Heart right ventricle (tissue), 16 donors: ENCODE measurements at regions not wholly inside any gene's neighbourhood (a gene's known extent, or its start where the extent isn't known, plus 50 kb on each side); places are given as distances from the start of the nearest gene placed in this dataset.

ENCODE experiments used
- ATAC-seq, 8 donors: fragments of 200-7000 bp; cut with Tn5 transposase; one replicate each; pipeline ENCODE4 v1.9.1; 2020; ENCODE audit warnings: mild to moderate bottlenecking in 8 of 8, moderate library complexity in 8 of 8, moderate number of reproducible peaks in 1 of 8
- DNase-seq, 2 donors: peaks; one replicate each; pipeline ENCODE4 v3.0.0-alpha.2; 2020
- H3K27ac ChIP-seq, 10 donors: fragments of 200-600 bp; sonication (generic) in 2 of 10; one replicate each; pipeline versions ENCODE4 v1.5.0 to v1.8.0; 2020 to 2022; ENCODE audit warnings: mild to moderate bottlenecking in 3 of 10
- H3K27me3 ChIP-seq, 7 donors: fragments of 200-600 bp; one replicate each; pipeline ENCODE4 v1.8.0; 2021 to 2022; ENCODE audit warnings: mild to moderate bottlenecking in 2 of 7
- H3K36me3 ChIP-seq, 9 donors: fragments of 200-600 bp; sonication (generic) in 1 of 9; one replicate each; pipeline versions ENCODE4 v1.5.0 to v1.8.0; 2020 to 2022; ENCODE audit warnings: mild to moderate bottlenecking in 2 of 9
- H3K4me1 ChIP-seq, 9 donors: fragments of 200-600 bp; sonication (generic) in 1 of 9; one replicate each; pipeline versions ENCODE4 v1.5.0 to v1.8.0; 2020 to 2022; ENCODE audit warnings: mild to moderate bottlenecking in 4 of 9
- H3K4me3 ChIP-seq, 10 donors: fragments of 200-600 bp; sonication (generic) in 2 of 10; one replicate each; pipeline versions ENCODE4 v1.5.0 to v1.8.0; 2020 to 2022; ENCODE audit warnings: mild to moderate bottlenecking in 7 of 10, moderate library complexity in 2 of 10
- H3K9me3 ChIP-seq, 11 donors: fragments of 200-600 bp in 10 of 11; sonication (generic) in 2 of 11; one replicate each; pipeline versions ENCODE4 v1.5.0 to v1.8.0; 2013 to 2022; ENCODE audit warnings: mild to moderate bottlenecking in 2 of 11, control low read depth in 1 of 11, moderate library complexity in 1 of 11
- CTCF ChIP-seq, 9 donors: fragments of 200-600 bp; sonication (generic) in 2 of 9; IDR thresholded peaks; one replicate each; pipeline versions ENCODE4 v1.5.0 to v1.8.0; 2021 to 2022; ENCODE audit warnings: antibody characterized with exemption in 9 of 9, mild to moderate bottlenecking in 5 of 9, moderate library complexity in 1 of 9
- WGBS, 2 donors: extraction: QIAGEN DNeasy Blood & Tissue Kit; methylation state at CpG; one replicate each; pipeline ENCODE4 v1.1.7; 2013; ENCODE audit warnings: inconsistent platforms in 1 of 2; 5-methylcytosine and 5-hydroxymethylcytosine counted together
- intact Hi-C, 10 donors: fragments of 100-400 bp; cut with DNase I; formaldehyde crosslinking; loops; one replicate each; pipeline versions ENCODE4 v1.11.1 to v1.14.2; 2022
- donor health status: Arrhythmogenic right ventricular cardiomyopathy.
- donor health status: ischemic (EF 13 %, LVEDD 7.1; RV severe dilation, severe dysfunction).
- donor health status: healthy with polysubstance abuse.
- donor health status: DM: no; HTN: yes; CAD: no.
- donor health status: DM: no; HTN: no; CAD: no.
- donor health status: ischemic (EF 25% LVEDD 6.9; RV normal size, moderate dysfunction).
- donor health status: ischemic (EF 25% LVEDD 5.7; RV mildly dilated, moderate dysfunction).
- donor health status: healthy.
- donor health status: DM: yes; HTN: yes; CAD: no.
- donor health status: Ischemic cardiomyopathy.
- donor health status: ischemic (EF 35%, LVEDD 5.7; RV mildly dilated, moderate dysfunction).
- donor health status: nonischemic (EF 11% LVEDD 7.7; RV severe dilation, severe dysfunction).
- donor health status: DM: yes; HTN: yes; CAD: no.
- donor health status: PGD.
- donor health status: ischemic (EF 29% LVEDD 5.4; RV normal size, mild dysfunction).
- donor health status: nonischemic (EF 23%, LVEDD 6.1; RV moderate dilation, normal function).

- intact Hi-C loops: loop anchor here in 8 of 10 donors (5.0 to 10.0 kb wide), 4 partner anchors 99 to 434 kb away; partner anchors contain the start of genes LTV1 (in 6 of the 8) and PHACTR2 (in 1 of the 8)
- 47 to 68% methylated on average over 2 of the region's 2 CpGs for WGBS, 2 donors
These were observed 66.5 kb upstream of the FUCA2 start for GRCh38 chr6:143578054-143578453.

GRCh38 chr6:143575901-143576426 lies 64.4 kb upstream of the FUCA2 start:
- DNase-seq: no peak
- H3K4me3 ChIP-seq: no peak overlapping the region
- intact Hi-C loops: loop anchor here (1.0 to 10.0 kb wide), 9 partner anchors 101 to 439 kb away; partner anchors contain the start of genes LTV1 (in 7 of the 10) and PHACTR2 (in 1 of the 10)
- peak overlapping the region in 4 of 10 donors; percentile 18 to 59 (median 51) for H3K27ac ChIP-seq
- 75 to 82% methylated on average over 6 of the region's 6 CpGs for WGBS, 2 donors
- no peaks in the 10 kb centered on the region for H3K9me3 ChIP-seq
- H3K36me3 ChIP-seq: no peaks in the 10 kb centered on the region
- H3K27me3 ChIP-seq: no peaks in the 10 kb centered on the region
- peak in 6 of 8 donors; percentile 35 to 78 (median 65) for ATAC-seq
- H3K4me1 ChIP-seq: peaks cover 0 to 16% (median 0%) of the 10 kb centered on the region in 9 donors
- TF ChIP-seq CTCF (IDR thresholded peaks at IDR 0.05): no peak

More at GRCh38 chr6:143578054-143578453, 66.5 kb upstream of the FUCA2 start:
- Histone ChIP-seq H3K27me3 (no peaks in the 10 kb centered on the region), H3K4me1 (peaks cover 0 to 24% (median 0%) of the 10 kb centered on the region in 9 donors), H3K9me3 (no peaks in the 10 kb centered on the region), H3K27ac (no peak overlapping the region), H3K36me3 (no peaks in the 10 kb centered on the region), H3K4me3 (no peak overlapping the region)
- no peak for ATAC-seq
- DNase-seq: no peak
- TF ChIP-seq CTCF (IDR thresholded peaks at IDR 0.05): no peak

- Histone ChIP-seq H3K9me3 (no peaks in the 10 kb centered on the region), H3K4me1 (peaks cover 0 to 16% (median 0%) of the 10 kb centered on the region in 9 donors), H3K36me3 (no peaks in the 10 kb centered on the region), H3K4me3 (no peak overlapping the region), H3K27me3 (no peaks in the 10 kb centered on the region), H3K27ac (peak overlapping the region in 4 of 10 donors; percentile 18 to 59 (median 38))
- TF ChIP-seq CTCF (IDR thresholded peaks at IDR 0.05): peak; percentile 74 to 97 (median 91)
- ATAC-seq: peak; percentile 70 to 92 (median 88)
- intact Hi-C loops: loop anchor here (1.0 to 10.0 kb wide), 9 partner anchors 102 to 439 kb away; partner anchors contain the start of genes LTV1 (in 7 of the 10) and PHACTR2 (in 1 of the 10)
- peak in 1 of 2 donors; percentile 67 for DNase-seq
- WGBS, 2 donors: 0 to 8% methylated on average over 5 of the region's 5 CpGs
These were observed 63.9 kb upstream of the FUCA2 start for GRCh38 chr6:143575440-143575839.

DNA sequence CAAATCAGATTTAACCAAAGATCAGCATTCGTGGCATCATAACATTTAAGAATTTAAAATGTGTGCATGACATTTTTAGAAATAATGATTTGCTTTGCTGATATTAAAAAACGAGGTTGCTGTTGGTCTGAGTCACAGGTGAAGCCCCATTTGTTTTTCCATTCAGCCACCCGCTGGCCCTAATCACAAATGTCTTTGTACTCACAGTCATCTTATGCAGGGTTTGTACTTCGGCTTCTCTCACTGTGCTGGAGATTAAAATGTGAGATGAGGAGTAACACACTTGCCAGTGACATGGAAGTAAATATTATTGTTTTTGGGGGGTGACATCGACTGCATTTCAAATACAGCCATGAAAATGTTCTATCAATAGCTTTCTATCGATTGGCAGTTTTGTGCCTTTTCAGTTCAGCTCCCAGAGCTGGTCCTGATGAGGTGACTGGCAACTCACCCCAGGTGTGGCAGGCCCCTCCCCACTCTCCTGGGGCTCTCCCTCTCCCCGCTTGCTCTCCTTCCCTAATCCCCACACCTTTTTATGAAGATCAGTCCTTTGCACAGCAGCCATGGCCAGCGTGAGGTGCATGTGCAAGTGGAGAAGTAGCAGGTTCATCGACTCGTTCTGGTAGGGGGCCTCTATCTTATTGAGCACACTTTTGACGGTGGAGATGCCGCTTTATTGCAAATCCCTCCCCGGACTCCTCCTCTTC lies 58.8 kb upstream of the FUCA2 start:
- TF ChIP-seq CTCF (IDR thresholded peaks at IDR 0.05): no peak
- H3K9me3 ChIP-seq: no peaks in the 10 kb centered on the region
- no peak overlapping the region for H3K4me3 ChIP-seq
- no peaks in the 10 kb centered on the region for H3K27me3 ChIP-seq
- H3K4me1 ChIP-seq: peaks cover 0 to 6% (median 0%) of the 10 kb centered on the region in 9 donors
- H3K27ac ChIP-seq: no peak overlapping the region
- WGBS, 2 donors: 66 to 82% methylated on average over 13 of the region's 13 CpGs
- DNase-seq: no peak
- no peak for ATAC-seq
- no peaks in the 10 kb centered on the region for H3K36me3 ChIP-seq
- intact Hi-C loops: loop anchor here in 2 of 10 donors (5.0 to 10.0 kb wide), 2 partner anchors 275 to 372 kb away; partner anchors contain the start of gene LTV1 (in 2 of the 2)
